SKM-1 treated with dmso at 0.1 percent for 144 hours (cell line): ENCODE measurements at regions not wholly inside any gene's neighbourhood (a gene's known extent, or its start where the extent isn't known, plus 50 kb on each side); places are given as distances from the start of the nearest gene placed in this dataset.

ENCODE experiments used
- DNase-seq: peaks from one replicate; lab custom pipeline; 2025; ENCODE audit not compliant: unreplicated experiment; lab: John Stamatoyannopoulos, UW

- no peak for DNase-seq
Measured at GRCh38 chr5:2499917-2500316, 251.6 kb downstream of the IRX2 start.

GRCh38 chr5:2496891-2497290 is 254.6 kb downstream of the IRX2 start:
- DNase-seq = no peak

GRCh38 chr5:2496126-2496525 is 255.4 kb downstream of the IRX2 start:
- no peak for DNase-seq

- no peak for DNase-seq
Measured at GRCh38 chr5:2493356-2493755, 258.1 kb downstream of the IRX2 start.

GRCh38 chr5:2492476-2492875 is 259.0 kb downstream of the IRX2 start:
- no peak for DNase-seq

- DNase-seq = no peak
Measured at GRCh38 chr5:2491846-2492245, 259.6 kb downstream of the IRX2 start.

GRCh38 chr5:2489306-2489705 is 262.2 kb downstream of the IRX2 start:
- DNase-seq = no peak

GRCh38 chr5:2488593-2488992 is 262.9 kb downstream of the IRX2 start:
- DNase-seq = no peak

GRCh38 chr5:2487152-2487763 is 264.2 kb downstream of the IRX2 start:
- no peak for DNase-seq

GRCh38 chr5:2486373-2486772 is 265.1 kb downstream of the IRX2 start:
- no peak for DNase-seq

GRCh38 chr5:2482778-2483177 is 268.7 kb downstream of the IRX2 start:
- DNase-seq = no peak

- no peak for DNase-seq
Measured at GRCh38 chr5:2480871-2481270, 270.6 kb downstream of the IRX2 start.

GRCh38 chr5:2475902-2476301 is 275.6 kb downstream of the IRX2 start:
- no peak for DNase-seq

GRCh38 chr5:2472670-2473069 is 278.8 kb downstream of the IRX2 start:
- DNase-seq = no peak

- DNase-seq = no peak
Measured at GRCh38 chr5:2471152-2471879, 280.2 kb downstream of the IRX2 start.

GRCh38 chr5:2466966-2467365 is 284.5 kb downstream of the IRX2 start:
- no peak for DNase-seq

- no peak for DNase-seq
Measured at GRCh38 chr5:2465383-2465782, 286.1 kb downstream of the IRX2 start.

- no peak for DNase-seq
Measured at GRCh38 chr5:2464141-2464540, 287.3 kb downstream of the IRX2 start.

- DNase-seq = no peak
Measured at GRCh38 chr5:2461701-2462691, 289.5 kb downstream of the IRX2 start.

- DNase-seq = no peak
Measured at GRCh38 chr5:2460098-2460497, 291.4 kb downstream of the IRX2 start.

GRCh38 chr5:2459251-2459650 is 292.2 kb downstream of the IRX2 start:
- no peak for DNase-seq

- DNase-seq = no peak
Measured at GRCh38 chr5:2455878-2456277, 295.6 kb downstream of the IRX2 start.
